ENCODE measurements at regions not wholly inside any gene's neighbourhood (a gene's known extent, or its start where the extent isn't known, plus 50 kb on each side); places are given as distances from the start of the nearest gene placed in this dataset.

DNA sequence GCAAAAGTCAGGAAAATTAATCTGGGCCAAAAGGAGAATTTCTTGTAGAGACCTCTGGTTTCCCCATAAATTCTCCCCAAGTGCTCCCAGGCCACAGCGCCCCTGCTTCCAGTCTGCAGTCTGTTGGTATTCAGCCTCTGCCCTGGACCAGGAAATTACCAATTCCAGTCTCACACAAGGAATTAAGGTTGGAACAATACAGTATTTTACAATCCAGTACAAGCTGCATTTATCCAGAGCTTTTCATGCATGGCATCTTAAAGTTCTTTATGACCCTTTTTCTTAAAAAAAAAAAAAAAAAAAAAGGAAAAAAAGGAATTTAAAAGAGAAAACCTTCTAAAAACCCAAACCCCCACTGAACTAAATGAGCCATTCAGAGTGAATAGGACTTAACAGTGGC lies 139.6 kb upstream of the RANBP3L start:
- ATAC-seq, result no peak
- no peak for FAIRE-seq
- 42% methylated on average over 1 of the region's 1 CpG for WGBS (ENCODE audit: missing lambda C conversion rate)
- no peak for DNase-seq (ENCODE audit: low read depth in 1 of 2, low spot score in 1 of 2)
- ChIA-PET CTCF (interaction anchor here (1.3 kb wide), 1 partner anchor 175 kb away, joined by 3 read pairs; no protein-coding TSS in a partner anchor), POLR2A (no interaction called here)
- TF ChIP-seq, protein P1, sequence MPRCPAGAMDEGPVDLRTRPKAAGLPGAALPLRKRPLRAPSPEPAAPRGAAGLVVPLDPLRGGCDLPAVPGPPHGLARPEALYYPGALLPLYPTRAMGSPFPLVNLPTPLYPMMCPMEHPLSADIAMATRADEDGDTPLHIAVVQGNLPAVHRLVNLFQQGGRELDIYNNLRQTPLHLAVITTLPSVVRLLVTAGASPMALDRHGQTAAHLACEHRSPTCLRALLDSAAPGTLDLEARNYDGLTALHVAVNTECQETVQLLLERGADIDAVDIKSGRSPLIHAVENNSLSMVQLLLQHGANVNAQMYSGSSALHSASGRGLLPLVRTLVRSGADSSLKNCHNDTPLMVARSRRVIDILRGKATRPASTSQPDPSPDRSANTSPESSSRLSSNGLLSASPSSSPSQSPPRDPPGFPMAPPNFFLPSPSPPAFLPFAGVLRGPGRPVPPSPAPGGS (IDR thresholded peaks at IDR 0.05), result no peak
- TF ChIP-seq FOXS1 (CRISPR knock-in tag; IDR thresholded peaks at IDR 0.05) (no peak), POLR2AphosphoS2 (conservative IDR thresholded peaks at IDR 0.05; ENCODE audit: low read length) (no peak), SMC3 (IDR thresholded peaks at IDR 0.05) (no peak), TFCP2L1 (CRISPR knock-in tag; IDR thresholded peaks at IDR 0.05) (no peak), RARB (CRISPR knock-in tag; IDR thresholded peaks at IDR 0.05) (no peak), JUNB (IDR thresholded peaks at IDR 0.05) (no peak), SREBF2 (IDR thresholded peaks at IDR 0.05) (no peak), HEYL (CRISPR knock-in tag; IDR thresholded peaks at IDR 0.05) (no peak), MAFK (IDR thresholded peaks at IDR 0.05; ENCODE audit: partially characterized antibody) (no peak), HDAC2 (IDR thresholded peaks at IDR 0.05) (no peak), BHLHE40 (IDR thresholded peaks at IDR 0.05; ENCODE audit: low read depth, low read length) (no peak), HOXA7 (CRISPR knock-in tag; IDR thresholded peaks at IDR 0.05) (no peak), CHD4 (IDR thresholded peaks at IDR 0.05; ENCODE audit: borderline replicate concordance) (no peak), CBX2 (IDR thresholded peaks at IDR 0.05; ENCODE audit: borderline replicate concordance, low read depth) (no peak)
- TF ChIP-seq, protein P2, sequence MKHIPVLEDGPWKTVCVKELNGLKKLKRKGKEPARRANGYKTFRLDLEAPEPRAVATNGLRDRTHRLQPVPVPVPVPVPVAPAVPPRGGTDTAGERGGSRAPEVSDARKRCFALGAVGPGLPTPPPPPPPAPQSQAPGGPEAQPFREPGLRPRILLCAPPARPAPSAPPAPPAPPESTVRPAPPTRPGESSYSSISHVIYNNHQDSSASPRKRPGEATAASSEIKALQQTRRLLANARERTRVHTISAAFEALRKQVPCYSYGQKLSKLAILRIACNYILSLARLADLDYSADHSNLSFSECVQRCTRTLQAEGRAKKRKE (CRISPR knock-in tag; IDR thresholded peaks at IDR 0.05; ENCODE audit: low read depth), result no peak
- TF ChIP-seq, protein P3, sequence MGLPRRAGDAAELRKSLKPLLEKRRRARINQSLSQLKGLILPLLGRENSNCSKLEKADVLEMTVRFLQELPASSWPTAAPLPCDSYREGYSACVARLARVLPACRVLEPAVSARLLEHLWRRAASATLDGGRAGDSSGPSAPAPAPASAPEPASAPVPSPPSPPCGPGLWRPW (IDR thresholded peaks at IDR 0.05), result no peak
- TF ChIP-seq, protein P4, sequence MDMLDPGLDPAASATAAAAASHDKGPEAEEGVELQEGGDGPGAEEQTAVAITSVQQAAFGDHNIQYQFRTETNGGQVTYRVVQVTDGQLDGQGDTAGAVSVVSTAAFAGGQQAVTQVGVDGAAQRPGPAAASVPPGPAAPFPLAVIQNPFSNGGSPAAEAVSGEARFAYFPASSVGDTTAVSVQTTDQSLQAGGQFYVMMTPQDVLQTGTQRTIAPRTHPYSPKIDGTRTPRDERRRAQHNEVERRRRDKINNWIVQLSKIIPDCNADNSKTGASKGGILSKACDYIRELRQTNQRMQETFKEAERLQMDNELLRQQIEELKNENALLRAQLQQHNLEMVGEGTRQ (IDR thresholded peaks at IDR 0.05), result no peak
- H3K4me2 ChIP-seq, result no peak overlapping the region
- no peak overlapping the region for H3K4me3 ChIP-seq
- H3K27ac ChIP-seq, result no peak overlapping the region; a peak in 1 of 6 replicates
- no peaks in the 10 kb centered on the region for H3K9me3 ChIP-seq
- H3K4me1 ChIP-seq, result peaks cover 6% of the 10 kb centered on the region; the same call in 1 of the 3 replicates

DNA sequence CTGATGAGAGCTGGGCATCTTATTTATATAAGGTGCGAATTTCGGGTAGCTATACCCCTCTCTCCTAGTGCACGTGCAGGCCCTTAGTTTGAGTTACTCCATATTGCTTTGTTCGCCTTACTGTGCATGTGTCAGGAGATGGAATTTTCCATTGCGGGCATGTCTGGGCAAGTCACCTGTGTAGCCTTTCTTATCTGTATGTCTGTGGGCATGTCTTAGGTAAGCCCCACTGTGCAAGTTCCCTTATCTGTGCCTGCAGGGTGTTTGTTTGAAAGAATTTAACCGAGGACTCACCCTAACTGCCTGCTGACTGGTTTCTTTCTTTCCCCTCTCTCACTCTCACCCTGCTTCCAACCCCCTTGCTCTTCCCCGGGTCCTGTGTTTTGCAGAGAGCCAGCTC lies 140.7 kb upstream of the RANBP3L start:
- no peak for FAIRE-seq
- Histone ChIP-seq H3K4me3 (no peak overlapping the region), H3K4me2 (no peak overlapping the region), H3K27ac (peak overlapping the region; percentile 48 to 55; a peak in 4 of 6 replicates), H3K9me3 (no peaks in the 10 kb centered on the region), H3K4me1 (peaks cover 6% of the 10 kb centered on the region; the same call in 1 of the 3 replicates)
- 57% methylated on average over 7 of the region's 7 CpGs for WGBS (ENCODE audit: missing lambda C conversion rate)
- ChIA-PET POLR2A (no interaction called here), CTCF (interaction anchor here (0.7 to 1.0 kb wide), 2 partner anchors 18 to 38 kb away, joined by 3 read pairs; no protein-coding TSS in a partner anchor)
- peak in 1 of 2 experiments; percentile 27 for DNase-seq (ENCODE audit: low read depth in 1 of 2, low spot score in 1 of 2)
- TF ChIP-seq JUNB (IDR thresholded peaks at IDR 0.05), result no peak
- TF ChIP-seq MAFK (IDR thresholded peaks at IDR 0.05; ENCODE audit: partially characterized antibody), result no peak
- no peak for TF ChIP-seq CBX2 (IDR thresholded peaks at IDR 0.05; ENCODE audit: borderline replicate concordance, low read depth)
- no peak for TF ChIP-seq KDM1A (IDR thresholded peaks at IDR 0.05; ENCODE audit: low read depth)
- TF ChIP-seq CHD2 (IDR thresholded peaks at IDR 0.05; ENCODE audit: low read length, partially characterized antibody), result no peak
- TF ChIP-seq FOSL2 (IDR thresholded peaks at IDR 0.05), result no peak
- TF ChIP-seq FOSL2 (CRISPR knock-in tag; IDR thresholded peaks at IDR 0.05), result no peak
- no peak for TF ChIP-seq FOXS1 (CRISPR knock-in tag; IDR thresholded peaks at IDR 0.05)
- TF ChIP-seq, protein P5, sequence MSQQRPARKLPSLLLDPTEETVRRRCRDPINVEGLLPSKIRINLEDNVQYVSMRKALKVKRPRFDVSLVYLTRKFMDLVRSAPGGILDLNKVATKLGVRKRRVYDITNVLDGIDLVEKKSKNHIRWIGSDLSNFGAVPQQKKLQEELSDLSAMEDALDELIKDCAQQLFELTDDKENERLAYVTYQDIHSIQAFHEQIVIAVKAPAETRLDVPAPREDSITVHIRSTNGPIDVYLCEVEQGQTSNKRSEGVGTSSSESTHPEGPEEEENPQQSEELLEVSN (IDR thresholded peaks at IDR 0.05; ENCODE audit: borderline replicate concordance, low read depth), result no peak
- TF ChIP-seq ZC3H11A (IDR thresholded peaks at IDR 0.05), result no peak
- ATAC-seq, result no peak
